Calu3 (cell line): ENCODE measurements at regions not wholly inside any gene's neighbourhood (a gene's known extent, or its start where the extent isn't known, plus 50 kb on each side); places are given as distances from the start of the nearest gene placed in this dataset.

Experiments
- BruUV-seq: library from RNA; stranded (reverse); fragments of 400-500 nt; replicated peaks from 2 replicates; lab custom pipeline; 2021; lab: Mats Ljungman, UMichigan
- CTCF ChIA-PET: fragments of 300-600 bp; sonication (Branson Sonifier 250); formaldehyde crosslinking; loops from one replicate; lab custom pipeline; 2022; ENCODE audit warnings: antibody characterized with exemption; lab: Charles Lee
- DNase-seq: peaks from one replicate; pipeline ENCODE4 v3.0.0; 2022
- H3K27ac Mint-ChIP-seq: one replicate; pipeline ENCODE4 v1.8.0; 2022; ENCODE audit warnings: mixed read lengths; ENCODE audit not compliant: unreplicated experiment
- H3K27me3 Mint-ChIP-seq: one replicate; pipeline ENCODE4 v1.8.0; 2022; ENCODE audit warnings: mixed read lengths; ENCODE audit not compliant: unreplicated experiment
- H3K36me3 Mint-ChIP-seq: one replicate; pipeline ENCODE4 v1.8.0; 2022; ENCODE audit warnings: mild to moderate bottlenecking, moderate library complexity, mixed read lengths; ENCODE audit not compliant: insufficient read depth, unreplicated experiment
- H3K4me1 Mint-ChIP-seq: one replicate; pipeline ENCODE4 v1.8.0; 2022; ENCODE audit warnings: mild to moderate bottlenecking, low read depth, mixed read lengths; ENCODE audit not compliant: unreplicated experiment
- H3K4me3 Mint-ChIP-seq: one replicate; pipeline ENCODE4 v1.8.0; 2022; ENCODE audit warnings: mild to moderate bottlenecking, low read depth, moderate library complexity, mixed read lengths; ENCODE audit not compliant: unreplicated experiment
- H3K9me3 Mint-ChIP-seq: one replicate; pipeline ENCODE4 v1.8.0; 2022; ENCODE audit warnings: low read depth, mixed read lengths; ENCODE audit not compliant: unreplicated experiment
- intact Hi-C: fragments of 100-400 bp; cut with micrococcal nuclease; formaldehyde crosslinking; loops from one replicate; pipeline ENCODE4 v1.10.0; 2022; ENCODE audit not compliant: unreplicated experiment
- TF ChIP-seq, protein P1 (sequence below): fragments of 200-600 bp; IDR thresholded peaks from one replicate; pipeline ENCODE4 v1.8.0; 2022; ENCODE audit warnings: antibody characterized with exemption; ENCODE audit not compliant: unreplicated experiment

GRCh38 chr10:128247576-128247975 lies 121.4 kb upstream of the MKI67 start:
- CTCF ChIA-PET: no interaction called here
- no peaks in the 10 kb centered on the region for H3K36me3 Mint-ChIP-seq

DNA sequence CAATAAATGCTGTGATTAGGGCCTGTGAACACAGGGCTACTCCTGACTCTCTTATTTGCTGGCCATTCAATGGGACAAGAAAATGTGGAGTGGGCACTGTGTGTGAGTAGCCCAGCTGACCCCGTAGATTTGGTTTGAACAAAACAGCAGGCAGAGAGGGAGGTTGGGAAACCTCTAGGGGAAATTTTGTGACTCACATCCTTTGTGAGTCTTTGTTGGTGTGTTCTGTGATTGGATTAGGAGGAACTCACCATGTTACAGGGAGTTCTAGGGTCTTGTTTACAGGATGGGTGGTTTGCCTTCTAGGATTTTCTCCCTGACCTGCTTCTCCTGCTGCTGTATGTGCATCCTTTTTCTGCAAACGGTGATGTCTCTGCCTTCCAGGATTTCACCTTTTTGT lies 128.3 kb upstream of the MKI67 start:
- no peak overlapping the region for H3K27ac Mint-ChIP-seq
- H3K9me3 Mint-ChIP-seq: peaks cover 2% of the 10 kb centered on the region
- CTCF ChIA-PET: no interaction called here
- no peak for DNase-seq
- H3K36me3 Mint-ChIP-seq: no peaks in the 10 kb centered on the region
- intact Hi-C loops: no loop called here
- H3K4me1 Mint-ChIP-seq: no peaks in the 10 kb centered on the region
- TF ChIP-seq, protein P1, sequence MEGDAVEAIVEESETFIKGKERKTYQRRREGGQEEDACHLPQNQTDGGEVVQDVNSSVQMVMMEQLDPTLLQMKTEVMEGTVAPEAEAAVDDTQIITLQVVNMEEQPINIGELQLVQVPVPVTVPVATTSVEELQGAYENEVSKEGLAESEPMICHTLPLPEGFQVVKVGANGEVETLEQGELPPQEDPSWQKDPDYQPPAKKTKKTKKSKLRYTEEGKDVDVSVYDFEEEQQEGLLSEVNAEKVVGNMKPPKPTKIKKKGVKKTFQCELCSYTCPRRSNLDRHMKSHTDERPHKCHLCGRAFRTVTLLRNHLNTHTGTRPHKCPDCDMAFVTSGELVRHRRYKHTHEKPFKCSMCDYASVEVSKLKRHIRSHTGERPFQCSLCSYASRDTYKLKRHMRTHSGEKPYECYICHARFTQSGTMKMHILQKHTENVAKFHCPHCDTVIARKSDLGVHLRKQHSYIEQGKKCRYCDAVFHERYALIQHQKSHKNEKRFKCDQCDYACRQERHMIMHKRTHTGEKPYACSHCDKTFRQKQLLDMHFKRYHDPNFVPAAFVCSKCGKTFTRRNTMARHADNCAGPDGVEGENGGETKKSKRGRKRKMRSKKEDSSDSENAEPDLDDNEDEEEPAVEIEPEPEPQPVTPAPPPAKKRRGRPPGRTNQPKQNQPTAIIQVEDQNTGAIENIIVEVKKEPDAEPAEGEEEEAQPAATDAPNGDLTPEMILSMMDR: no peak
- no peak overlapping the region for H3K4me3 Mint-ChIP-seq
- no TSS peak for BruUV-seq
- H3K27me3 Mint-ChIP-seq: peaks cover 49% of the 10 kb centered on the region

More at GRCh38 chr10:128247576-128247975, 121.4 kb upstream of the MKI67 start:
- Mint-ChIP-seq H3K9me3 (no peaks in the 10 kb centered on the region), H3K4me1 (no peaks in the 10 kb centered on the region), H3K27ac (no peak overlapping the region), H3K27me3 (peaks cover 33% of the 10 kb centered on the region), H3K4me3 (no peak overlapping the region)
- TF ChIP-seq, protein P1: no peak
- intact Hi-C loops: no loop called here
- BruUV-seq: no TSS peak
- no peak for DNase-seq

DNA sequence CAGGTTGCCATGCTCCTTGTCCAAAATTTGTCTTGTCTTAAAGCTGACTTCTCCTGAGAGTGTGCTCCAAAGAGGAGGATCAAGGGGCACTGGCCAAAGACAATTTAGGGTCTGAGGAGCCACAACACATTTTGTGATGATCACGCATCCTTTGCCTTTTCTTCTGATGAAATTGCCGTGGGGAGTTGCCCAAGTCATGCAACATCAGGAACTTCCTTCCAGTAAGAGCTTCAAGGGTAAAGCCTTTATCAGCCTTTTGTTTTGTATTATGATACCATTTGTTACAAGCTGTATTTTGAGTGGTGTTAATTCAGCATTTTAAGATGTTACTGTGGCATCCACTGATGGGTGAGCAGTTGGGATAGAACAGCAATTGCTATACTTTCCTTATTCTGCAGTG lies 131.2 kb upstream of the MKI67 start:
- Mint-ChIP-seq H3K27ac (no peak overlapping the region), H3K4me3 (no peak overlapping the region), H3K4me1 (no peaks in the 10 kb centered on the region), H3K9me3 (peaks cover 2% of the 10 kb centered on the region), H3K27me3 (peaks cover 45% of the 10 kb centered on the region), H3K36me3 (no peaks in the 10 kb centered on the region)
- TF ChIP-seq, protein P1: no peak
- no TSS peak for BruUV-seq
- CTCF ChIA-PET: no interaction called here
- no peak for DNase-seq
- intact Hi-C loops: no loop called here

- no peaks in the 10 kb centered on the region for H3K4me1 Mint-ChIP-seq
- no peaks in the 10 kb centered on the region for H3K36me3 Mint-ChIP-seq
- CTCF ChIA-PET: no interaction called here
- H3K9me3 Mint-ChIP-seq: peaks cover 2% of the 10 kb centered on the region
- no peak for DNase-seq
- intact Hi-C loops: no loop called here
- no peak overlapping the region for H3K4me3 Mint-ChIP-seq
- H3K27ac Mint-ChIP-seq: no peak overlapping the region
- no TSS peak for BruUV-seq
- TF ChIP-seq, protein P1: no peak
- peaks cover 42% of the 10 kb centered on the region for H3K27me3 Mint-ChIP-seq
Observed at GRCh38 chr10:128258421-128258976, 132.3 kb upstream of the MKI67 start.
